ENCODE measurements at regions not wholly inside any gene's neighbourhood (a gene's known extent, or its start where the extent isn't known, plus 50 kb on each side); places are given as distances from the start of the nearest gene placed in this dataset.
"Not testable (repeated sequence)": the region's sequence is repeated elsewhere in the genome, so short reads cannot be mapped to it uniquely, and the experiment has no call there.

GRCh38 chr3:177887475-177887874 is 648.8 kb upstream of the KCNMB2 start:
- no peak for DNase-seq

- no peak for DNase-seq
Observed at GRCh38 chr3:177889161-177889560, 647.1 kb upstream of the KCNMB2 start.

DNA sequence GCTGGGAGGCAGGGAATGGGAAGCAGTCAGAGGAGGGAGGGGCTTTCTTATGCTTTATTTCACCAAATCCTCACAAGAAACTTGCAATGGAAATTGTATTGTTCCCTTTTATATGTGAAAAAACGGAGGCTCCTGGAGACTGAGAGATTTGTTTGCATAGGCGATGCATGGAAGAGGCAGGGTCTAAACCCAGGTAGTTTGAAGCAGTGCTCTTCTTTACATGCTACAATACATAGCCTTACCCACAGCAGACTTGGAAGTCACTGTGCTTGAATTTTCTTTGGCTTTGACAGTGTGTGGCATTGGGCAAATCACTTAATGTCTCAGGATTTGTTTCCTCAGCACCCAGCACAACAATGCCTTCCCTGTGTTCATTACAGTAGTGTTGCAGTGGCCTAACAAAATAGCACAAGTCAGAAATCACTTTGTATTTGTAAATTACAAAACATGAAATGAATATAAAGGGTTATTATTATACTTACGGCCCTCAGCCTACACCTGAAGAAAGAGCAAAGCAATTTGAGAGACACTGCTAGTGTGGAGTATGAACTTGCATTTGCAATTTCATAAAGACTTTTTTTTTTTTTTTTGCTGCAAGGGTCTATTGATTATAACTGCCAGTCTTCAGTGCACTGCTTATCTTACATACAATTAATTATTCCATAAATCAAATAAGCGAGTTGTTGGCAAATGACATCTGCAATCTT is 646.4 kb upstream of the KCNMB2 start:
- DNase-seq, result no peak

DNA sequence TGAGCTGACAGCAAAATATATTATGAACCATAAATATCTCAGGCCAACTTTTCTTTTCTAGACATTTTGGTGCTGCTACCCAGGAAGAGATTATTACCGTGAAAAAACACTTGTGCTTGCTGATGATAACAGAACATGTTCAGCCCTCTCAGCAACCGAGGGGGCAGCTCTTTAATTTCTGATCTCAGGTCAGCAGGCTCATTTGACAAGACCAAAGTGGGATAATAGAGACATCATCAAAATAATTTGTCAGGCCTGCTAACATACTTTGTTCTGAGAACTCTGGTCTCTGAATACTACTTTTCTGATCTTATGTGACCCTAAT is 645.9 kb upstream of the KCNMB2 start:
- DNase-seq, result no peak

DNA sequence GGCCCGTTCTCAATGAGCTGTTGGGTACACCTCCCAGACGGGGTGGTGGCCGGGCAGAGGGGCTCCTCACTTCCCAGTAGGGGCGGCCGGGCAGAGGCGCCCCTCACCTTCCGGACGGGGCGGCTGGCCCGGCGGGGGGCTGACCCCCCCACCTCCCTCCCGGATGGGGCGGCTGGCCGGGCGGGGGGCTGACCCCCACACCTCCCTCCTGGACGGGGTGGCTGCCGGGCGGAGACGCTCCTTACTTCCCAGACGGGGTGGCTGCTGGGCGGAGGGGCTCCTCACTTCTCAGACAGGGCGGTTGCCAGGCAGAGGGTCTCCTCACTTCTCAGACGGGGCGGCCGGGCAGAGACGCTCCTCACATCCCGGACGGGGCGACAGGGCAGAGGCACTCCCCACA is 644.7 kb upstream of the KCNMB2 start:
- not testable (repeated sequence) for DNase-seq

DNA sequence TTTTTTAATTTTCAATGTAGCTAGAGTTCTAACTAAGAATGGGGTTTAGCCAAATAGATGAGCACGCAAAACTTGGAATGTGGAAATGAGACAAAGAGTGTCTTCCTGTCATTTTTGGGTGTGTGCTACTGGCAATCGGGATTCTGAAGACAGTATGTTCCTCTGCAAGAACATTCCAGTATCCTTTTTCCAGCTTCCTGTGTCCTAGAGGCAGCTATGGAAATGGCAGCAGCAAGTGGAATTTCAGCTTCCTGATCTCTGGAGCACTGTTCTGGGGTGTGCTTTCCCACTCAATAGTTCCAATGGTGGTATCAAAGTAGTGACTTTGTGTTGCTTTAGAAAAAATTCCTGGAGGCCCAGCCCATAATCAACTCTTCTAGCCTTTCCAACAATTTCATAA is 642.9 kb upstream of the KCNMB2 start:
- DNase-seq, result no peak

GRCh38 chr3:177894081-177894728 is 642.0 kb upstream of the KCNMB2 start:
- DNase-seq, result no peak

DNA sequence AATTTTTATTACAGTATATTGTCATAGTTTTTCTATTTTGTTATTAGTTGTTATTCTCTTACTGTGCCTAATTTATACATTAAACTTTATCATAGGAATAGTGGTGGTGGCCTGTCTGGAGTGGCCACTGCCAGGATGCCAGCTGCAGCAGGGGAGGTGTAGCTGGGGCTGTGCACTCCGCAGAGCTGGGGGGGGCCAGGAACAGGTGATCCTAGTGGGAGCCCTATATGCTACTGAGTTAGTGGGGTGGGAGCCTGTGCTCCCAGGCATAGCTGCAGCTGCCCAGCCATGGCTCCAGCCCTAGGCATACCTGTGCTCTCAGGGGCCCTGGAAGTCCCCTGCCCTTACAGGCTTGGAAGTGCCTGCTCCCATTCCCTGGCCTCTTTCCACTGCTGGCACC is 638.1 kb upstream of the KCNMB2 start:
- DNase-seq, result no peak

- DNase-seq, result no peak
Observed at GRCh38 chr3:177899275-177900067, 636.8 kb upstream of the KCNMB2 start.

DNA sequence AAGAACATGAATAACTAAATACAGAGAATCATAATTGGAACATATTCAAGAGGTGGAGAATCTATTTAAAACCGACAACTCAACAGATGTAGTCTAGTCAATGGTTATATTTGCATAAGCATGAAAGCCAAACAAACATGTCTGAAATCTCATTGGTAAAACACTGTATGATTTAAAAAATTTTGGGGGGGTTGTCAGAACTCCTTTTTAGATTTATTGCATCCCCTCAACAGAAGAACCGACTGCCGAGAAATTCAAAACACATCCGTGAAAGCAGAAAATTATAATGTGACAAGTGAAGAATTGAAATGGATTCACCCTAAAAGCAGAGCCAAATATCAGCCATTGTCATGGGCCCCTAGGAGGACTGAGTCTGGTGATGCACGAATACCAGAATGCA is 633.4 kb upstream of the KCNMB2 start:
- no peak for DNase-seq

GRCh38 chr3:177904621-177905020 is 631.6 kb upstream of the KCNMB2 start:
- DNase-seq, result no peak

DNA sequence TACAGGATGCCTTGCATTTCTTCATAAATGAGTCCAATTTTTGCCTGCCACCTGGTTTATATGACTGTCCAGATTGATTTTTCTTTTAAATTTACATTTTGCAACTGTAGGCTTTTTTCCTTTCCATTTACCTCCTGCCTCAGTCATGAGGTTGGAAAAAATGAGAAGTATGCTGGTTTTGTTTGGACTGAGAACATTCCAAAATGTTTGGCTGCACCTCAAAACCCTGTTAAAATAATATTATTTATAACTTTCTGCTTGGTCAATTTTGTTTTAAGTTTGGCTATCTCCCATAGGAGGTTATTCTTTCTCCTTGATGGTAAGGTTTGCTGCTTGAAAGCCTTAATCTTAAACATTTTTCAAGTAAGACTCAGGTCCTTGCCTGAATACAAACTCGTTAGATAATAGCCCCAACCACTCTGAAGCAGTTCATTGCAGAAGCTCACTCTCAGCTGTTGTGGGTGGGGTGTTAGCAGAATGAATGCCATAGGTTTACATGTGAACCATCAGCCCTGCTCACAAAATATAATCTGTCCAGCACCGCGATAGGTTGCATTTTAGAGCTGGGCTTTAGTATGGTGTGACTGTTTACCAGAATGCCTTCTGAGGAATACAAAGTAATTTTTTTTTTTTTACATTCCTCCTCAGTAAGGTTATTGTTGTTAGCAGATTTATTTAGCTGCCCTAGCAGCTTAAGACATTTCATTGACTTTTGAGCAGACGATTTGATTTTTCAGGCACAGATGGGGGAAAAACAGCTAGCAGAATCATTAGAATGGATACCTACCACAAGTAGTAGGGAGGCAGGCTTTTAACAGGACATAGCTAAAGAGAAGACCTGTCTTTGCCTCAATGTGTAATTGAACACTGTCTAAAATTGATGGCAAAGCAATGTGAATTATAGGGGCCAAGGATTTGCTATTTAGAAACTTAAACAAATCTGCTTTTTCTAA is 630.8 kb upstream of the KCNMB2 start:
- DNase-seq, result no peak

DNA sequence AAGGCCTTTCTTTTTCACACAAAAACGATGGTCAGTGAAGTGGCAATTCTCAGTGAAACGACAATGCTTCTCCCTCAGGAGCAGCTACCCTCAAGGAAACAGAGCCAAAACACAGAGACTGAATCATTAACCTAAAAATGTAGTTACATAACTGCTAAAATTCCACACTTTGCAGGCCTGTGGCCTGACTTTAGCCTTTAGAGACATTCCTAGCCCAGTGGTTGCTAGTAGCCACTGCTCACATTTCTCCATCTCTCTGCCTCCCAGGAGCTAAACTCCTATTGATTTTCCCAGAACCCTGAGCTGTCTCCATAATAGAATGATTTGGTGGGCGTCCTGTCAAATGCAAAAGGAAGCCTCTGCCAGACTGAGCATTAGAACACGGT is 630.1 kb upstream of the KCNMB2 start:
- no peak for DNase-seq

GRCh38 chr3:177906578-177907229 is 629.5 kb upstream of the KCNMB2 start:
- no peak for DNase-seq

DNA sequence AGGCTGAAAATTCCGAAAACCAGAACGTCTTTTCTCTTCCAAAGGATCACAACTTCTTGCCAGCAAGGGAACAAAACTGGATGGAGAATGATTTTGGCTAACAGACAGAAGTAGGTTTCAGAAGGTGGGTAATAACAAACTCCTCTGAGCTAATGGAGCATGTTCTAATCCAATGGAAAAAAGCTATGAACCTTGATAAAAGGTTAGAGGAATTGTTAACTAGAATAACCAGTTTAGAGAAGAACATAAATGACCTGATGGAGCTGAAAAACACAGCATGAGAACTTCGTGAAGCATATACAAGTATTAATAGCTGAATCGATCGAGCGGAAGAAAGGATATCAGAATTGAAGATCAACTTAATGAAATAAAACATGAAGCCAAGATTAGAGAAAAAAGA is 626.7 kb upstream of the KCNMB2 start:
- DNase-seq, result not testable (repeated sequence)

DNA sequence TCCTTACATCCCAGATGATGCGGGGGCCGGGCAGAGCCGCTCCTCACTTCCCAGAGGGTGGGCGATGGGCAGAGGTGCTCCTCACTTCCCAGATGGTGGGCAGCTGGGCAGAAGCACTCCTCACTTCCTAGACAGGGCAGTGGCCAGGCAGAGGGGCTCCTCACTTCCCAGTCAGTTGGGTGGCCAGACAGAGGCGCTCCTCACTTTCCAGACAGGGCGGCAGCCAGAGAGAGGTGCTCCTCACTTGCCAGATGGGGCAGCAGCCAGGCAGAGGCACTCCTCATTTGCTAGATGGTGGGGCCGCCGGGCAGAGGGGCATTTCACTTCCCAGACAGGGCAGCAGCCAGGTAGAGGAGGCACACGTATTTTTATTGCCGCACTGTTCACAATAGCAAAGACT is 622.0 kb upstream of the KCNMB2 start:
- no peak for DNase-seq

- no peak for DNase-seq
Observed at GRCh38 chr3:177916461-177916860, 619.8 kb upstream of the KCNMB2 start.

DNA sequence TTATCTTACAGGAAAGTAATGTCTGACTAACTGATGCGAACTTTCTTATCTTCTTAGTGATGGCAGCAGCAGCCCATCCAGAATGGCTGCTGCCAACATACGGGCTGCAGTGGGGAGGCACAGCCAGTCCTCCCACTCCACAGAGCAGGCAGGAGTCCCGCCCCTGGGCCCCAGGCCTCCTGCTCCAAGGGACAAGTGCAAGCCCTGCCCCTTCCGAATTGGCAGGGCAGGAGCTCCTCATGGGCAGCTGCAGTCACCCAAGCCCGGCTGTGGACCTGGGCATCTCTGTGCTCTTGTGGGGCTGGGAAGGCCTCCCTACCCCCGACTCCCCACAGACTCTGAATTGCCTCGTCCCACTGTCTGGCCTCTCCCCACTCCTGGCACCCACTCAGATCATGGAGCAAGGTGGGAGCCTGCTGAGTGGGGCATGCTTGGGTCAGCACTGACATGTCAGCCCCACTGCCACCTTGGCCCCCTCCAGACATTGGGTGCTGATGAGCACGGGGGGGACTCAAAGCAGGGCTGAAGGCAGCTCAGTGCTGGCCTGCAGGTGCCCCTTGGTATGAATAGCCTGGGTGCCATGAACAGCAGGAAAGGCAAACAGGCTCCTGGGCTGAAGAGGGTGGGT is 618.9 kb upstream of the KCNMB2 start:
- DNase-seq, result no peak

GRCh38 chr3:177921153-177921552 is 615.1 kb upstream of the KCNMB2 start:
- no peak for DNase-seq

GRCh38 chr3:177924261-177924660 is 612.0 kb upstream of the KCNMB2 start:
- no peak for DNase-seq

DNA sequence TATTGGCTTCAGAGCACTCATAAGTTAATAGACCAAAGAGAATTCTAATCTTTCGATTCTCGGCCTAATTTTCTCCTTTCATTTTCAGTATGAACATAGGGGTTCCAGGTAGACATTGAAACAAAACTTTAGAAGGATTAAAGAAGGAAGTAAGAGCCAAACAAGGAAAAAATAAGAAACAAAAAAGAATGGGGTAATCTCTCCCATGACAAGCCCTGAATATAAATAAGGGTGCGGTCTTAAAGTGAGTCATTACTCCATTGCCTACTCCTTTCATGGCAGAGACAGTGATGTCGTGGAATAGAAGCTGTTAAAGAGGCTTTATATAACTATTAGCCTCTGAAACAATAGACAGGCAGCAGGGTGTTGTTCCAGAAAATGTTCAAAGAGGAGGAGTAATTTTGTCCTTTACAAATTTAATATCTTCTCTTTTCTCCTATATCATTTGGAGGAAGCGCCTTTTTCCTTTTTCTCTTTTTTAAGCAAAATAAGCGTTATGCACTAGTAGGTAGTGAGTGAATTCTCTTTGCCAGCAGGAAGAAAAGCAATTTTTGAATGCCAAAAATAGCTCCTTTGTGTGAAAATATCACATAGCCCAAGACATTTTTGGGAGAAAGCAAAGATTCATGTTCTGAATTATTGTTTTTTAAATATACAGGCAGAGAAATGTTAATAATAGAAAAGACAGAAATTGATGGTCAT is 607.9 kb upstream of the KCNMB2 start:
- DNase-seq, result no peak
